Mesothelial cell of epicardium (in vitro differentiated cells): ENCODE measurements at regions not wholly inside any gene's neighbourhood (a gene's known extent, or its start where the extent isn't known, plus 50 kb on each side); places are given as distances from the start of the nearest gene placed in this dataset.
A peak's percentile ranks its signal among the peaks of the same experiment; 100 is the strongest.

Experiments
- DNase-seq, 2 experiments: peaks; one replicate each; pipeline ENCODE4 v3.0.0; 2021; ENCODE audit warnings: low spot score in 2 of 2; ENCODE audit not compliant: unreplicated experiment in 2 of 2
- H3K27ac Mint-ChIP-seq: 2 replicates; pipeline ENCODE4 v1.8.0; 2021; ENCODE audit warnings: mixed read lengths
- H3K27me3 Mint-ChIP-seq: 2 replicates; pipeline ENCODE4 v1.8.0; 2021; ENCODE audit warnings: low read depth, mixed read lengths
- H3K36me3 Mint-ChIP-seq: 2 replicates; pipeline ENCODE4 v1.8.0; 2021; ENCODE audit warnings: mixed read lengths
- H3K4me1 Mint-ChIP-seq: 2 replicates; pipeline ENCODE4 v1.8.0; 2021; ENCODE audit warnings: mixed read lengths
- H3K4me3 Mint-ChIP-seq: 2 replicates; pipeline ENCODE4 v1.8.0; 2021; ENCODE audit warnings: mild to moderate bottlenecking, moderate library complexity, mixed read lengths
- H3K9me3 Mint-ChIP-seq: 2 replicates; pipeline ENCODE4 v1.8.0; 2021; ENCODE audit warnings: mixed read lengths
- TF ChIP-seq, protein P1 (sequence below): fragments of 200-600 bp; sonication (generic); IDR thresholded peaks from one replicate; pipeline ENCODE4 v1.5.0; 2021; ENCODE audit warnings: antibody characterized with exemption; ENCODE audit not compliant: unreplicated experiment

DNA sequence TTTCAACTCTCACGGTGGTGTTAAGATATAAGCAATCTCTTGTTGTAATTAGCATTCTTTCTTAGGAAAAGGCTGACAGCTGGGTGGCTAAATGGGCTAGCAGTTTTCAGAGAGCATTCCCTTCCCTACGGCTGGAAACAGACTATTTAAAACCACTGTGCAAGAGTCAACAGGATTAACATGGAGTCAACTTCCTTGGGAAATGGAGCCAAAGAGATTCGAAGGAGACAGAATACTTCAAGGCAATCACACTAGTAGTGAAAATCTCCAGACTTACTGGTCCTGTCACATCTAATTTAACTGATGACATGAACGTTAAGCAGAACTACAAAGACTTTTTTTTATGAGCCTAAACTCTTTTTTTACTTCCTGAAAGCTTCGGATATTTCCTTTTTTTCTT, 453.3 kb upstream of the ITGA1 start:
- Mint-ChIP-seq H3K4me3 (no peak overlapping the region), H3K9me3 (peaks cover 31% of the 10 kb centered on the region), H3K27ac (peak overlapping the region; percentile 71), H3K36me3 (peaks cover 29% of the 10 kb centered on the region), H3K4me1 (peaks cover 12% of the 10 kb centered on the region), H3K27me3 (no peaks in the 10 kb centered on the region)
- TF ChIP-seq, protein P1, sequence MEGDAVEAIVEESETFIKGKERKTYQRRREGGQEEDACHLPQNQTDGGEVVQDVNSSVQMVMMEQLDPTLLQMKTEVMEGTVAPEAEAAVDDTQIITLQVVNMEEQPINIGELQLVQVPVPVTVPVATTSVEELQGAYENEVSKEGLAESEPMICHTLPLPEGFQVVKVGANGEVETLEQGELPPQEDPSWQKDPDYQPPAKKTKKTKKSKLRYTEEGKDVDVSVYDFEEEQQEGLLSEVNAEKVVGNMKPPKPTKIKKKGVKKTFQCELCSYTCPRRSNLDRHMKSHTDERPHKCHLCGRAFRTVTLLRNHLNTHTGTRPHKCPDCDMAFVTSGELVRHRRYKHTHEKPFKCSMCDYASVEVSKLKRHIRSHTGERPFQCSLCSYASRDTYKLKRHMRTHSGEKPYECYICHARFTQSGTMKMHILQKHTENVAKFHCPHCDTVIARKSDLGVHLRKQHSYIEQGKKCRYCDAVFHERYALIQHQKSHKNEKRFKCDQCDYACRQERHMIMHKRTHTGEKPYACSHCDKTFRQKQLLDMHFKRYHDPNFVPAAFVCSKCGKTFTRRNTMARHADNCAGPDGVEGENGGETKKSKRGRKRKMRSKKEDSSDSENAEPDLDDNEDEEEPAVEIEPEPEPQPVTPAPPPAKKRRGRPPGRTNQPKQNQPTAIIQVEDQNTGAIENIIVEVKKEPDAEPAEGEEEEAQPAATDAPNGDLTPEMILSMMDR = no peak
- no peak for DNase-seq

DNA sequence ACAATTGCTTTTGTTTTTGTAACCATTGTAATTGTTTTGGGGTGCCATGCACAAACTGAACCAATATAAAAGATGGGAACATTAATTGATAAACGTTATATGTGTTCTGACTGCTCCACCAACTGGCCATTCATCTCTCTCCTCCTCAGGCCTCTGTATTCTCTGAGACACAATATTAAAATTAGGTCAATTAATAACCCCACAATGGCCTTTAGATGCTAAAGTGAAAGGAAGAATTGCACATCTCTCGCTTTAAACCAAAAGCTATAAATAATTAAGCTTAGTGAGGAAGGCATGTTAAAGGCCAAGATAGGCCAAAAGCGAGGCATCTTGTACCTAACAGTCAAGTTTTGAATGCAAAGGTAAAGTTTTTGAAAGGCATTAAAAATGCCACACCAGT, 448.4 kb upstream of the ITGA1 start:
- Mint-ChIP-seq H3K27me3 (no peaks in the 10 kb centered on the region), H3K4me3 (no peak overlapping the region), H3K36me3 (peaks cover 20% of the 10 kb centered on the region), H3K9me3 (peaks cover 23% of the 10 kb centered on the region), H3K27ac (no peak overlapping the region), H3K4me1 (peaks cover 14% of the 10 kb centered on the region)
- no peak for DNase-seq
- TF ChIP-seq, protein P1 = no peak

DNA sequence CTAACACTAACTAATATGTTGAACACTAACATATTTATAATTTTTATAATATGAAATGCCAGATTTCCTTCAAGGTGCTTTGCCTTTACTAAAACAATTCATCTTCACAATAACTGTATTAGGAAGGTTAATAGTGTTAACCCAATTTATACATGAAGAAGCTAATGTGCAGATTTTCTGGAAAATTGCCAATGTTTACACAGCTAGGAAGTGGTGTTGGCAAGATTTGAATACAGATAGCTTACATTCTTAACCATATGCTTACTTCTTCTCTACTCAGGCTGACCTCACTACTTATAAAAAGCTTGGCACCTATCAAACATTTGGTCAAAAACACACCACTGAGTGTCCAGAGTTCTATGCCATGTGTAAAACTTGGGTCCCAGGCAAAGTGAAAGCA, 445.4 kb upstream of the ITGA1 start:
- Mint-ChIP-seq H3K36me3 (peaks cover 1% of the 10 kb centered on the region), H3K4me3 (no peak overlapping the region), H3K9me3 (peaks cover 9% of the 10 kb centered on the region), H3K4me1 (peaks cover 23% of the 10 kb centered on the region), H3K27me3 (no peaks in the 10 kb centered on the region), H3K27ac (no peak overlapping the region)
- DNase-seq = no peak
- TF ChIP-seq, protein P1 = no peak

DNA sequence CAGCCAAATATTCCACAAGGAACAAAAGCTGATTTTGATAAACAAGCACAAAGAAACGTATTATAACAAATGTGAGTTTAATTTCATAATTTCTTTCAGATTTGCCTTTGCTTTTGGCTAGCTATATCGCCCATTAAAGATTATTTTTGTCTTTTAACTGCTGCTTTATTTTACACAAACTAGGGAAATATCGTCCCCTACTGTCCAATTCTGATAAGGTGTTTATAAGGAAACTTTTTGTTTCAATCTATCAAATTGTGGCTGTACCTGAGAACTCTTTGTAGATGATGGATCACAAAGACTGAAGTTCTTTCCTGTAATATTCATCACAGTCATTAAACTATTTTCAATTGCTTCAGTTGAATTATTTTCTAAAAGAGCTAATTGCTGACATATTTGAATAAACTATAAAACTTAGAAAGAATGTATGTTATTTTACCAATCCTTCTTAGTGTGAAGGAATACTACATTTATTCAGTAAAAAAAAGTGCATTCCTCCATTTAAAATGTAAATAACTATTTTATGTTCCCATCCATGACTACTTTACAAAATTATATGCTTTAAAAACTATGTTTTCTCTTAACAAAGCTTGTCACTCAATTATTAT, 431.3 kb upstream of the ITGA1 start:
- Mint-ChIP-seq H3K4me3 (no peak overlapping the region), H3K4me1 (peaks cover 31% of the 10 kb centered on the region), H3K27me3 (no peaks in the 10 kb centered on the region), H3K27ac (no peak overlapping the region), H3K9me3 (peaks cover 3% of the 10 kb centered on the region), H3K36me3 (no peaks in the 10 kb centered on the region)
- TF ChIP-seq, protein P1 = peak; percentile 87
- no peak for DNase-seq

DNA sequence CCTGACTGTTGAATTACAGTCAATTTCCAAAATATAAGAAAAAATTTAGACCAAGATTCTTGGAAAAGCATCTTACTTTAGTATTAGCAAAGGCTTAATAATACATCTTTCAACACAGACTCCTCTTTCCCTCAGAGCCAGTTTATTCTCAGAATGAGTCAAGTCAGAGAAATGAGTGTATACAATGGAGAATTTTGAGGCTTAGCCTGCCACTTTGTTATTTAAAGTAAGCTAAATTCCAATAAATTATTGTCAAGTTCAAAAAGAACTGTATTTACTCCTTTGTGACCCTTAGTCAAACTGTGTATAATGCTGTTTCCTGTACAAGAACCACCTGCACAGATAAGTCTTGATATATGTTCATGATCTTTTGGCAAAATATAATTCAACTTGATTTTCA, 428.5 kb upstream of the ITGA1 start:
- H3K36me3 Mint-ChIP-seq = no peaks in the 10 kb centered on the region
- no peak overlapping the region for H3K27ac Mint-ChIP-seq
- no peak overlapping the region for H3K4me3 Mint-ChIP-seq
- H3K4me1 Mint-ChIP-seq = peaks cover 23% of the 10 kb centered on the region
- TF ChIP-seq, protein P1 = no peak
- no peaks in the 10 kb centered on the region for H3K27me3 Mint-ChIP-seq
- H3K9me3 Mint-ChIP-seq = no peaks in the 10 kb centered on the region
- no peak for DNase-seq

DNA sequence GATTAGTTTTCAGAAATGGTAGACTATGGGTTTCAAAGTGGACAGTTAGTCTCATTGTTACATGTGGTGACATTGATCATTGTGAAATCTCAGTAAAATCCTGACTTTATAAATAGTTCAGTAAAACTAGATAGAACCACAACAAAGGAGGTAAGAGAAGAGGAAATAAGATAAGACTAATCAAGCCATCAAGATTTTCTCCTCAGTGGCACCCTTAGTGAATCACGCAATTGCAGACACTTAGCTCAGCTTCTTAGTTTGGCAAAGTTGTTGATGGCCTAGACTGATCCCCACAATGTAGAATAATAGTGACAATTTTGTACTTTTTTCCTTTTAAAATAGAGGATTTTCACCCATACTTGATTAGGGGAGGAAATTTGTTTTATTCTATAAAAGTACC, 426.7 kb upstream of the ITGA1 start:
- peaks cover 29% of the 10 kb centered on the region for H3K4me1 Mint-ChIP-seq
- H3K9me3 Mint-ChIP-seq = no peaks in the 10 kb centered on the region
- no peaks in the 10 kb centered on the region for H3K27me3 Mint-ChIP-seq
- H3K4me3 Mint-ChIP-seq = no peak overlapping the region
- TF ChIP-seq, protein P1 = no peak
- H3K27ac Mint-ChIP-seq = no peak overlapping the region
- DNase-seq = no peak
- no peaks in the 10 kb centered on the region for H3K36me3 Mint-ChIP-seq
